Fibroblast of lung (primary cell): ENCODE measurements at regions not wholly inside any gene's neighbourhood (a gene's known extent, or its start where the extent isn't known, plus 50 kb on each side); places are given as distances from the start of the nearest gene placed in this dataset.

Source experiments
- DNase-seq, 2 donors: peaks; one replicate each; pipeline versions ENCODE4 v3.0.0 to v3.0.0-alpha.2; 2010; ENCODE audit warnings: low read depth in 2 of 2
- H2AFZ ChIP-seq: 2 replicates; pipeline ENCODE4 v1.5.1; 2012; ENCODE audit warnings: low read length, control low read depth, inconsistent platforms
- H3K27ac ChIP-seq: 2 replicates; pipeline ENCODE4 v1.5.1; 2011; ENCODE audit warnings: low read length, control low read depth; ENCODE audit not compliant: insufficient read depth
- H3K27me3 ChIP-seq: 2 replicates; pipeline ENCODE4 v1.5.1; 2011; ENCODE audit warnings: mild to moderate bottlenecking, low read length; ENCODE audit not compliant: control insufficient read depth, insufficient read depth
- H3K36me3 ChIP-seq: 2 replicates; pipeline ENCODE4 v1.5.1; 2011; ENCODE audit warnings: low read length; ENCODE audit not compliant: control insufficient read depth, insufficient read depth
- H3K4me1 ChIP-seq: 2 replicates; pipeline ENCODE4 v1.5.1; 2011; ENCODE audit warnings: low read length; ENCODE audit not compliant: control insufficient read depth, insufficient read depth; ENCODE audit errors: extremely low read depth
- H3K4me2 ChIP-seq: 2 replicates; pipeline ENCODE4 v1.5.1; 2011; ENCODE audit warnings: low read length, control low read depth; ENCODE audit not compliant: insufficient read depth; ENCODE audit errors: extremely low read depth
- H3K4me3 ChIP-seq, 4 experiments: fragments of 200-600 bp in 1 of 4; sonication (generic) in 1 of 4; replicated peaks in 1 of 4; 2 replicates each; pipeline ENCODE4 v1.5.1; 2011 to 2016; ENCODE audit warnings: low read length in 4 of 4, low read depth in 3 of 4, mild to moderate bottlenecking in 3 of 4, control low read depth in 2 of 4, inconsistent platforms in 1 of 4, mixed read lengths in 1 of 4; ENCODE audit not compliant: insufficient read depth in 1 of 4; ENCODE audit errors: control extremely low read depth in 1 of 4
- H3K79me2 ChIP-seq: 2 replicates; pipeline ENCODE4 v1.5.1; 2012; ENCODE audit warnings: mild to moderate bottlenecking, low read length, inconsistent platforms; ENCODE audit not compliant: control insufficient read depth, insufficient read depth
- H3K9ac ChIP-seq: 2 replicates; pipeline ENCODE4 v1.5.1; 2011; ENCODE audit warnings: mild to moderate bottlenecking, low read length, control low read depth; ENCODE audit not compliant: insufficient read depth
- H3K9me3 ChIP-seq: 2 replicates; pipeline ENCODE4 v1.5.1; 2012; ENCODE audit warnings: low read depth, low read length; ENCODE audit not compliant: control insufficient read depth, insufficient read depth
- H4K20me1 ChIP-seq: 2 replicates; pipeline ENCODE4 v1.5.1; 2011; ENCODE audit warnings: low read length; ENCODE audit not compliant: control insufficient read depth, insufficient read depth; ENCODE audit errors: extremely low read depth
- CTCF ChIP-seq, 2 donors: IDR thresholded peaks in 1 of 2; conservative IDR thresholded peaks in 1 of 2; 1 replicate in 1 of 2; 2 replicates in 1 of 2; pipeline ENCODE4 v1.5.1; 2011 to 2012; ENCODE audit warnings: low read length in 2 of 2, control low read depth in 1 of 2, inconsistent platforms in 1 of 2, low read depth in 1 of 2, mild to moderate bottlenecking in 1 of 2
- EZH2 ChIP-seq: IDR thresholded peaks from 2 replicates; pipeline ENCODE4 v1.5.1; 2012; ENCODE audit warnings: low read length, control low read depth, mild to moderate bottlenecking; ENCODE audit errors: missing control alignments

- no peaks in the 10 kb centered on the region for H3K36me3 ChIP-seq
- H2AFZ ChIP-seq, result no peak overlapping the region
- no peak overlapping the region for H3K27ac ChIP-seq
- H3K27me3 ChIP-seq, result no peaks in the 10 kb centered on the region
- no peak overlapping the region for H3K9ac ChIP-seq
- no peak overlapping the region for H3K4me2 ChIP-seq
- DNase-seq, result no peak
- TF ChIP-seq CTCF (conservative IDR thresholded peaks at IDR 0.05 in 1 of 2, IDR thresholded peaks at IDR 0.05 in 1 of 2; ENCODE audit: low read depth in 1 of 2, low read length in 2 of 2), result no peak
- no peaks in the 10 kb centered on the region for H3K9me3 ChIP-seq
- no peaks in the 10 kb centered on the region for H4K20me1 ChIP-seq
- no peaks in the 10 kb centered on the region for H3K79me2 ChIP-seq
- H3K4me3 ChIP-seq, result no peak overlapping the region
- H3K4me1 ChIP-seq, result no peaks in the 10 kb centered on the region
Measured at GRCh38 chr10:123244747-123245146, 90.5 kb downstream of the BUB3 start.

GRCh38 chr10:123245264-123245663, 91.1 kb downstream of the BUB3 start:
- no peak overlapping the region for H3K4me3 ChIP-seq

GRCh38 chr10:123249894-123250293, 95.7 kb downstream of the BUB3 start:
- H3K79me2 ChIP-seq, result no peaks in the 10 kb centered on the region
- H4K20me1 ChIP-seq, result no peaks in the 10 kb centered on the region
- no peak overlapping the region for H3K9ac ChIP-seq
- H3K27me3 ChIP-seq, result no peaks in the 10 kb centered on the region
- H3K4me2 ChIP-seq, result no peak overlapping the region
- no peak overlapping the region for H3K27ac ChIP-seq
- TF ChIP-seq CTCF (conservative IDR thresholded peaks at IDR 0.05 in 1 of 2, IDR thresholded peaks at IDR 0.05 in 1 of 2; ENCODE audit: low read depth in 1 of 2, low read length in 2 of 2), result no peak
- TF ChIP-seq EZH2, result no peak
- no peak for DNase-seq
- no peaks in the 10 kb centered on the region for H3K4me1 ChIP-seq
- H2AFZ ChIP-seq, result no peak overlapping the region
- no peak overlapping the region for H3K4me3 ChIP-seq
- peaks cover 2% of the 10 kb centered on the region for H3K9me3 ChIP-seq
- no peaks in the 10 kb centered on the region for H3K36me3 ChIP-seq

More at GRCh38 chr10:123245264-123245663, 91.1 kb downstream of the BUB3 start:
- no peak overlapping the region for H3K27ac ChIP-seq
- H3K9me3 ChIP-seq, result no peaks in the 10 kb centered on the region
- H2AFZ ChIP-seq, result no peak overlapping the region
- H3K4me1 ChIP-seq, result no peaks in the 10 kb centered on the region
- TF ChIP-seq CTCF (conservative IDR thresholded peaks at IDR 0.05 in 1 of 2, IDR thresholded peaks at IDR 0.05 in 1 of 2; ENCODE audit: low read depth in 1 of 2, low read length in 2 of 2), result no peak
- TF ChIP-seq EZH2, result no peak
- H4K20me1 ChIP-seq, result no peaks in the 10 kb centered on the region
- DNase-seq, result no peak
- no peak overlapping the region for H3K4me2 ChIP-seq
- H3K9ac ChIP-seq, result no peak overlapping the region
- H3K27me3 ChIP-seq, result no peaks in the 10 kb centered on the region
- no peaks in the 10 kb centered on the region for H3K79me2 ChIP-seq
- no peaks in the 10 kb centered on the region for H3K36me3 ChIP-seq
